ENCODE measurements at regions not wholly inside any gene's neighbourhood (a gene's known extent, or its start where the extent isn't known, plus 50 kb on each side); places are given as distances from the start of the nearest gene placed in this dataset.
"Not testable (repeated sequence)": the region's sequence is repeated elsewhere in the genome, so short reads cannot be mapped to it uniquely, and the experiment has no call there.

- no peak for DNase-seq (ENCODE audit: extremely low read depth in 1 of 2, low read depth in 1 of 2)
Observed at GRCh38 chr10:38209332-38209731, 115.2 kb downstream of the ZNF37A start.

GRCh38 chr10:38209748-38210147, 115.6 kb downstream of the ZNF37A start:
- not testable (repeated sequence) for DNase-seq (ENCODE audit: extremely low read depth in 1 of 2, low read depth in 1 of 2)

GRCh38 chr10:38212460-38212859, 118.3 kb downstream of the ZNF37A start:
- DNase-seq (ENCODE audit: extremely low read depth in 1 of 2, low read depth in 1 of 2) = no peak

- no peak for DNase-seq (ENCODE audit: extremely low read depth in 1 of 2, low read depth in 1 of 2)
Observed at GRCh38 chr10:38226385-38226784, 132.2 kb downstream of the ZNF37A start.

GRCh38 chr10:38228394-38228793, 134.3 kb downstream of the ZNF37A start:
- no peak for DNase-seq (ENCODE audit: extremely low read depth in 1 of 2, low read depth in 1 of 2)

GRCh38 chr10:38238479-38238878, 144.3 kb downstream of the ZNF37A start:
- DNase-seq (ENCODE audit: extremely low read depth in 1 of 2, low read depth in 1 of 2) = not testable (repeated sequence)

- not testable (repeated sequence) for DNase-seq (ENCODE audit: extremely low read depth in 1 of 2, low read depth in 1 of 2)
Observed at GRCh38 chr10:38242061-38242649, 148.0 kb downstream of the ZNF37A start.

- not testable (repeated sequence) for DNase-seq (ENCODE audit: extremely low read depth in 1 of 2, low read depth in 1 of 2)
Observed at GRCh38 chr10:38248113-38248512, 154.0 kb downstream of the ZNF37A start.

GRCh38 chr10:38252551-38252950, 158.4 kb downstream of the ZNF37A start:
- not testable (repeated sequence) for DNase-seq (ENCODE audit: extremely low read depth in 1 of 2, low read depth in 1 of 2)

GRCh38 chr10:38267555-38267954, 173.4 kb downstream of the ZNF37A start:
- DNase-seq (ENCODE audit: extremely low read depth in 1 of 2, low read depth in 1 of 2) = not testable (repeated sequence)

- DNase-seq (ENCODE audit: extremely low read depth in 1 of 2, low read depth in 1 of 2) = not testable (repeated sequence)
Observed at GRCh38 chr10:38271031-38271430, 176.9 kb downstream of the ZNF37A start.

- DNase-seq (ENCODE audit: extremely low read depth in 1 of 2, low read depth in 1 of 2) = not testable (repeated sequence)
Observed at GRCh38 chr10:38274879-38275278, 180.7 kb downstream of the ZNF37A start.

- DNase-seq (ENCODE audit: extremely low read depth in 1 of 2, low read depth in 1 of 2) = not testable (repeated sequence)
Observed at GRCh38 chr10:38292560-38292959, 198.4 kb downstream of the ZNF37A start.

GRCh38 chr10:38310111-38310510, 216.0 kb downstream of the ZNF37A start:
- not testable (repeated sequence) for DNase-seq (ENCODE audit: extremely low read depth in 1 of 2, low read depth in 1 of 2)

GRCh38 chr10:38315090-38315805, 221.1 kb downstream of the ZNF37A start:
- not testable (repeated sequence) for DNase-seq (ENCODE audit: extremely low read depth in 1 of 2, low read depth in 1 of 2)

GRCh38 chr10:38321393-38321792, 227.3 kb downstream of the ZNF37A start:
- DNase-seq (ENCODE audit: extremely low read depth in 1 of 2, low read depth in 1 of 2) = not testable (repeated sequence)

GRCh38 chr10:38330306-38330705, 236.2 kb downstream of the ZNF37A start:
- DNase-seq (ENCODE audit: extremely low read depth in 1 of 2, low read depth in 1 of 2) = not testable (repeated sequence)

- DNase-seq (ENCODE audit: extremely low read depth in 1 of 2, low read depth in 1 of 2) = not testable (repeated sequence)
Observed at GRCh38 chr10:38331106-38331505, 237.0 kb downstream of the ZNF37A start.

GRCh38 chr10:38333699-38334098, 239.6 kb downstream of the ZNF37A start:
- DNase-seq (ENCODE audit: extremely low read depth in 1 of 2, low read depth in 1 of 2) = not testable (repeated sequence)

GRCh38 chr10:38350645-38351044, 256.5 kb downstream of the ZNF37A start:
- DNase-seq (ENCODE audit: extremely low read depth in 1 of 2, low read depth in 1 of 2) = not testable (repeated sequence)

GRCh38 chr10:38354410-38354809, 260.3 kb downstream of the ZNF37A start:
- not testable (repeated sequence) for DNase-seq (ENCODE audit: extremely low read depth in 1 of 2, low read depth in 1 of 2)

GRCh38 chr10:38355911-38356526, 261.9 kb downstream of the ZNF37A start:
- peak; percentile 45 to 66 for DNase-seq (ENCODE audit: extremely low read depth in 1 of 2, low read depth in 1 of 2)
